HCT116 (cell line): ENCODE measurements at regions not wholly inside any gene's neighbourhood (a gene's known extent, or its start where the extent isn't known, plus 50 kb on each side); places are given as distances from the start of the nearest gene placed in this dataset.

Experiments
- CEBPB ChIP-seq: IDR thresholded peaks from 2 replicates; pipeline ENCODE4 v1.6.1; 2012; ENCODE audit warnings: low read depth
- POLR2A ChIP-seq: IDR thresholded peaks from 2 replicates; pipeline ENCODE4 v1.7.0; 2011; ENCODE audit warnings: borderline replicate concordance; ENCODE audit not compliant: insufficient read depth, insufficient read length; ENCODE audit errors: extremely low read depth
- SP1 ChIP-seq: IDR thresholded peaks from 2 replicates; pipeline ENCODE4 v1.6.1; 2012; ENCODE audit warnings: low read depth
- TF ChIP-seq, protein P1 (sequence below), 3 experiments: fragments of 200-600 bp in 1 of 3; sonication (generic) in 1 of 3; IDR thresholded peaks in 2 of 3; conservative IDR thresholded peaks in 1 of 3; 2 replicates each; pipeline ENCODE4 v1.5.1; 2012 to 2017; ENCODE audit warnings: low read depth in 2 of 3, low read length in 2 of 3, antibody characterized with exemption in 1 of 3, borderline replicate concordance in 1 of 3, control low read depth in 1 of 3, mild to moderate bottlenecking in 1 of 3, mixed read lengths in 1 of 3, mixed run types in 1 of 3, moderate library complexity in 1 of 3; ENCODE audit not compliant: insufficient read depth in 1 of 3
- TF ChIP-seq, protein P2 (sequence below): IDR thresholded peaks from 2 replicates; pipeline ENCODE4 v1.6.1; 2012

DNA sequence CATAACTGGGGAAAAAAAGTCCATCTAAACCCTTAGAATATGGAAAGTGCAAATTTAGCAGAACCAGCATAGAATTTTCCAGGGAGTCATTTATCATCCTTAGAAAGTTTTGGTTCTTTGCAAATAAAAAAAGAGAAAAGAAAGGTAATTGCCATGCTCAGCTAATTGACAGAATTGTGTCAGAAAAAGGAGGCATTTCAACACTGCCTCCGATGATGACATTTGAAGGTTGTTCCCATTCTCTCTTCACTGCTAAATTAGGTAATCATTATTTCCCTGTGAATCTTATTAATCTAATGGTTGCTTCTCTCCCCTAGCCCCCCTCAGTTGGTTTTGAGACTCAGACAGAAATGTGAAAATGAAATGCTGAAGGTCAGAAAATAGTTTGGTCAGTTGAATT is 139.2 kb downstream of the PDCD6IP start:
- TF ChIP-seq SP1, result no peak
- no peak for TF ChIP-seq POLR2A
- no peak for TF ChIP-seq CEBPB
- TF ChIP-seq, protein P1, sequence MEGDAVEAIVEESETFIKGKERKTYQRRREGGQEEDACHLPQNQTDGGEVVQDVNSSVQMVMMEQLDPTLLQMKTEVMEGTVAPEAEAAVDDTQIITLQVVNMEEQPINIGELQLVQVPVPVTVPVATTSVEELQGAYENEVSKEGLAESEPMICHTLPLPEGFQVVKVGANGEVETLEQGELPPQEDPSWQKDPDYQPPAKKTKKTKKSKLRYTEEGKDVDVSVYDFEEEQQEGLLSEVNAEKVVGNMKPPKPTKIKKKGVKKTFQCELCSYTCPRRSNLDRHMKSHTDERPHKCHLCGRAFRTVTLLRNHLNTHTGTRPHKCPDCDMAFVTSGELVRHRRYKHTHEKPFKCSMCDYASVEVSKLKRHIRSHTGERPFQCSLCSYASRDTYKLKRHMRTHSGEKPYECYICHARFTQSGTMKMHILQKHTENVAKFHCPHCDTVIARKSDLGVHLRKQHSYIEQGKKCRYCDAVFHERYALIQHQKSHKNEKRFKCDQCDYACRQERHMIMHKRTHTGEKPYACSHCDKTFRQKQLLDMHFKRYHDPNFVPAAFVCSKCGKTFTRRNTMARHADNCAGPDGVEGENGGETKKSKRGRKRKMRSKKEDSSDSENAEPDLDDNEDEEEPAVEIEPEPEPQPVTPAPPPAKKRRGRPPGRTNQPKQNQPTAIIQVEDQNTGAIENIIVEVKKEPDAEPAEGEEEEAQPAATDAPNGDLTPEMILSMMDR (IDR thresholded peaks at IDR 0.05 in 2 of 3, conservative IDR thresholded peaks at IDR 0.05 in 1 of 3; ENCODE audit: borderline replicate concordance in 1 of 3, insufficient read depth in 1 of 3, low read depth in 2 of 3, low read length in 2 of 3), result no peak
- TF ChIP-seq, protein P2, sequence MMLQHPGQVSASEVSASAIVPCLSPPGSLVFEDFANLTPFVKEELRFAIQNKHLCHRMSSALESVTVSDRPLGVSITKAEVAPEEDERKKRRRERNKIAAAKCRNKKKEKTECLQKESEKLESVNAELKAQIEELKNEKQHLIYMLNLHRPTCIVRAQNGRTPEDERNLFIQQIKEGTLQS, result no peak
